Suprapubic skin (tissue), 4 donors: ENCODE measurements at regions not wholly inside any gene's neighbourhood (a gene's known extent, or its start where the extent isn't known, plus 50 kb on each side); places are given as distances from the start of the nearest gene placed in this dataset.

ENCODE experiments used
- DNase-seq, 2 donors: peaks; one replicate each; pipeline ENCODE4 v3.0.0-alpha.2; 2019; ENCODE audit warnings: low spot score in 2 of 2
- H3K27ac ChIP-seq: fragments of 200-600 bp; sonication (generic); one replicate; pipeline ENCODE4 v1.5.1; 2019
- H3K27me3 ChIP-seq: fragments of 200-600 bp; sonication (generic); one replicate; pipeline ENCODE4 v1.5.1; 2019
- H3K36me3 ChIP-seq: fragments of 200-600 bp; sonication (generic); one replicate; pipeline ENCODE4 v1.5.1; 2019
- H3K4me1 ChIP-seq: fragments of 200-600 bp; sonication (generic); one replicate; pipeline ENCODE4 v1.5.1; 2019
- H3K4me3 ChIP-seq: fragments of 200-600 bp; sonication (generic); one replicate; pipeline ENCODE4 v1.5.1; 2019; ENCODE audit warnings: mild to moderate bottlenecking
- H3K9me3 ChIP-seq: fragments of 200-600 bp; sonication (generic); one replicate; pipeline ENCODE4 v1.5.1; 2019
- EP300 ChIP-seq: sonication (generic); formaldehyde crosslinking; IDR thresholded peaks from one replicate; pipeline ENCODE4 v1.6.1; 2017; ENCODE audit warnings: antibody characterized with exemption
- POLR2A ChIP-seq, 2 donors: fragments of 450-650 bp; IDR thresholded peaks; one replicate each; pipeline ENCODE4 v1.6.1; 2017; ENCODE audit warnings: antibody characterized with exemption in 2 of 2, mild to moderate bottlenecking in 2 of 2, moderate library complexity in 2 of 2
- POLR2AphosphoS5 ChIP-seq, 3 donors: sonication (generic); formaldehyde crosslinking; IDR thresholded peaks; one replicate each; pipeline ENCODE4 v1.6.1; 2017; ENCODE audit warnings: antibody characterized with exemption in 3 of 3
- WGBS: methylation state at CpG from one replicate; pipeline ENCODE4 v1.1.5; 2018; 5-methylcytosine and 5-hydroxymethylcytosine counted together
- TF ChIP-seq, protein P1 (sequence below), 2 donors: fragments of 200-600 bp in 1 of 2; fragments of 450-650 bp in 1 of 2; sonication (generic) in 1 of 2; IDR thresholded peaks; one replicate each; pipeline ENCODE4 v1.5.1; 2016 to 2019; ENCODE audit warnings: antibody characterized with exemption in 2 of 2, mild to moderate bottlenecking in 1 of 2, moderate library complexity in 1 of 2

DNA sequence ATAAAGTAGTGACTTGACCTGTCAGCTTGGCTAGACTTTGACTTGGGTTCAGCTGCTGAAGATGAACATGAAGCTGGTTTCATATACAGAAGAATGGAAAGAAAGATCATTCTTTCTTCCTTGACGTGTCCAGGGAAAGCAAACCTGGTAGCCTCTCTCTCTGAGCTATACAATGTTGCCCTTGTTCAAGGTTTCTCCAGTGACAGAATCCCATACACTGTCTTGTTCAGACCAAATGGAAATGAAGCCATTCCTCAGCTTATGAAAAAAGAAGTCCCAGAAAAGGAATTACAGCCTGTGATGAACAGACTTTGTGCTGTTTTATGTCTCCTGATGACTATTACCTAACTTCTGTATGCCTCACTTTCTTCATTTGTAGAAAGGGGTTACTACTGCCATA, 349.8 kb upstream of the KLF4 start:
- TF ChIP-seq POLR2A (IDR thresholded peaks at IDR 0.05) (no peak), POLR2AphosphoS5 (IDR thresholded peaks at IDR 0.05) (no peak), EP300 (no peak)
- TF ChIP-seq, protein P1, sequence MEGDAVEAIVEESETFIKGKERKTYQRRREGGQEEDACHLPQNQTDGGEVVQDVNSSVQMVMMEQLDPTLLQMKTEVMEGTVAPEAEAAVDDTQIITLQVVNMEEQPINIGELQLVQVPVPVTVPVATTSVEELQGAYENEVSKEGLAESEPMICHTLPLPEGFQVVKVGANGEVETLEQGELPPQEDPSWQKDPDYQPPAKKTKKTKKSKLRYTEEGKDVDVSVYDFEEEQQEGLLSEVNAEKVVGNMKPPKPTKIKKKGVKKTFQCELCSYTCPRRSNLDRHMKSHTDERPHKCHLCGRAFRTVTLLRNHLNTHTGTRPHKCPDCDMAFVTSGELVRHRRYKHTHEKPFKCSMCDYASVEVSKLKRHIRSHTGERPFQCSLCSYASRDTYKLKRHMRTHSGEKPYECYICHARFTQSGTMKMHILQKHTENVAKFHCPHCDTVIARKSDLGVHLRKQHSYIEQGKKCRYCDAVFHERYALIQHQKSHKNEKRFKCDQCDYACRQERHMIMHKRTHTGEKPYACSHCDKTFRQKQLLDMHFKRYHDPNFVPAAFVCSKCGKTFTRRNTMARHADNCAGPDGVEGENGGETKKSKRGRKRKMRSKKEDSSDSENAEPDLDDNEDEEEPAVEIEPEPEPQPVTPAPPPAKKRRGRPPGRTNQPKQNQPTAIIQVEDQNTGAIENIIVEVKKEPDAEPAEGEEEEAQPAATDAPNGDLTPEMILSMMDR (IDR thresholded peaks at IDR 0.05), result no peak
- H3K9me3 ChIP-seq, result no peaks in the 10 kb centered on the region
- no peaks in the 10 kb centered on the region for H3K27me3 ChIP-seq
- DNase-seq, result no peak
- H3K4me1 ChIP-seq, result no peaks in the 10 kb centered on the region
- 80% methylated on average over 1 of the region's 1 CpG for WGBS
- no peak overlapping the region for H3K27ac ChIP-seq
- no peak overlapping the region for H3K4me3 ChIP-seq
- H3K36me3 ChIP-seq, result no peaks in the 10 kb centered on the region

DNA sequence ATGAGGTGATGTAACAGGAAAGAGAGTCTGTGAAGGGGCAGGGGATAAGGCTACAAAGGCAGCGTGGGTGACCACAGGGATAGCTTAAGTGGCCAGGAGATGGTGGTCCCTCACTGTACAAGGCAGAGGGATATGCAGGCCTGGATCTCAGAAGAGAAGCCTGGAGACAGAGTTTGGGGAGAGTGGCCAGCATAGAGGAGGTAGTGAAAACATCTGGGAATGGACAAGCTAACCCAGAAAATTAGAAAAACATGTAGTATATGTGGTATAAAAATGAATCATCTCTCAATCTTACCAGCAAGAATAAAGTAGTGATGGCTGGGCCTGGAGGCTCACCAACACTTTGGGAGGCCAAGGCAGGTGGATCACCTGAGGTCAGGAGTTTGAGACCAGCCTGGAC, 349.2 kb upstream of the KLF4 start:
- WGBS, result 86% methylated on average over 1 of the region's 1 CpG
- TF ChIP-seq POLR2AphosphoS5 (IDR thresholded peaks at IDR 0.05) (no peak), EP300 (no peak), POLR2A (IDR thresholded peaks at IDR 0.05) (no peak)
- TF ChIP-seq, protein P1 (IDR thresholded peaks at IDR 0.05), result no peak

DNA sequence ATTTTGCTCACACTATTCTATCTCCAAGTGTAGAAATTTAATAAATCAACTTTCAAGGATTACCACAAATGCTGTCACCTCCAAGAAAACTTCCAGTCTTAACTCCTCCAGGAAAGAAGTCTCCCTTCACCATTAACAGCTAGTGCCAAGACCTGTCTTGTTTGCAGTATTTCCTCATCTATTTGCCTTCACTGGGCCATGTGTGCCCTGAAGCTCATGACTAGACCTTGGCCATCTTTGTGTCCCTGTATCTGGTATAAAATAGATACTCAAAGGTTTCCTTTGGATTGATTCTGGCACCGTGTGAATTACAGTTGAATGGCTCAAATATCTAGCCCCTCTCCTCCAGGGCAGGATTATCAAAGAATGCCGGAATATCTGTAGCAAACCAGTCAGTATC, 346.7 kb upstream of the KLF4 start:
- no peaks in the 10 kb centered on the region for H3K36me3 ChIP-seq
- no peak overlapping the region for H3K27ac ChIP-seq
- no peak for DNase-seq
- no peak overlapping the region for H3K4me3 ChIP-seq
- no peaks in the 10 kb centered on the region for H3K9me3 ChIP-seq
- no peaks in the 10 kb centered on the region for H3K4me1 ChIP-seq
- no peak for TF ChIP-seq POLR2A (IDR thresholded peaks at IDR 0.05)
- TF ChIP-seq EP300, result no peak
- TF ChIP-seq, protein P1 (IDR thresholded peaks at IDR 0.05), result no peak
- TF ChIP-seq POLR2AphosphoS5 (IDR thresholded peaks at IDR 0.05), result no peak
- WGBS, result 93% methylated on average over 2 of the region's 2 CpGs
- no peaks in the 10 kb centered on the region for H3K27me3 ChIP-seq

More for the DNA sequence above, 349.2 kb upstream of the KLF4 start:
- no peaks in the 10 kb centered on the region for H3K27me3 ChIP-seq
- no peak overlapping the region for H3K4me3 ChIP-seq
- H3K36me3 ChIP-seq, result no peaks in the 10 kb centered on the region
- H3K4me1 ChIP-seq, result no peaks in the 10 kb centered on the region
- no peaks in the 10 kb centered on the region for H3K9me3 ChIP-seq
- no peak for DNase-seq
- no peak overlapping the region for H3K27ac ChIP-seq

DNA sequence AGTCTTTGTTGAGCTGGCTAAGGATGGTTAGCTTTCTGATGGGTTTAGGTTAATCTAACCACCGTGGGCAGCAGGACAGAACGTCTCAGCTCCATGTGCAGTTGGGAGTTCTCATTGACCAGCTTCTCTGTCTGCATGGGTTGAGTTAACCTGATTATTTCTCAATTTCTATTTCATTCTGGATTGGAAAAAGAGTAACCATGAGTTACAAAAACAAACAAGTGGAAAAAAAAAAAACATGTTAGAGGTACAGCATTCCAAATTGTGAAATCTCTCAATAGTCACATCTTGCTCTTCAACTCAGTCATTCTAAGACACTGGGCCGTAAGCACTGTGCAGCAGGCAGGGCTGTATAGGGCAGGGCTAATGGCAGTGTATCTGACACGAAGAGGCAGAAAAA, 343.7 kb upstream of the KLF4 start:
- Histone ChIP-seq H3K27ac (peak overlapping the region; percentile 36), H3K4me1 (no peaks in the 10 kb centered on the region), H3K9me3 (no peaks in the 10 kb centered on the region), H3K27me3 (no peaks in the 10 kb centered on the region), H3K4me3 (no peak overlapping the region), H3K36me3 (no peaks in the 10 kb centered on the region)
- no peak for DNase-seq
- WGBS, result 60% methylated on average over 4 of the region's 4 CpGs
- TF ChIP-seq EP300 (no peak), POLR2AphosphoS5 (IDR thresholded peaks at IDR 0.05) (peak in 1 of 3 donors; percentile 14)

DNA sequence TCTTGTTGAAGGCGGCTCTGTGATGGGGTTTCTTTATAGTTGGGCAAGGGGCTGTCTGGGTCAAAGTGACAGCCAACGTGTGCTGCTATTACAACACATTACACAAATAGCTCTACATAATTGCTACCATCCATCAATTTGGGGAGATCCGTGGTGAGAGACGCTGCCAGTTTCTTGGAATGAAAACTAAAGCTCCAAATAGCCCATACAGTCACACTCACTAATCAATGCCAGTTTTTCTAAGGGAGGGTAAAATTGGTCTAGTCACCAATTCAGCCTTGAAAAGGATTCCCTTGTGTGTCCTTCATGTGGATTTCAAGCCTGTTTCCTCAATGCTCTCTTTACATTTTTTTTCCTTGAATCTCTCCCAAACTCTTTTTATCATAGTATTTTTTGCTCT, 343.3 kb upstream of the KLF4 start:
- no peak for DNase-seq
- H3K27ac ChIP-seq, result peak overlapping the region; percentile 36
- H3K4me1 ChIP-seq, result no peaks in the 10 kb centered on the region
- TF ChIP-seq, protein P1 (IDR thresholded peaks at IDR 0.05), result no peak
- peak in 1 of 3 donors; percentile 46 for TF ChIP-seq POLR2AphosphoS5 (IDR thresholded peaks at IDR 0.05)
- no peak for TF ChIP-seq EP300
- H3K36me3 ChIP-seq, result no peaks in the 10 kb centered on the region
- no peak overlapping the region for H3K4me3 ChIP-seq
- H3K9me3 ChIP-seq, result no peaks in the 10 kb centered on the region
- 54% methylated on average over 4 of the region's 4 CpGs for WGBS
- H3K27me3 ChIP-seq, result no peaks in the 10 kb centered on the region

DNA sequence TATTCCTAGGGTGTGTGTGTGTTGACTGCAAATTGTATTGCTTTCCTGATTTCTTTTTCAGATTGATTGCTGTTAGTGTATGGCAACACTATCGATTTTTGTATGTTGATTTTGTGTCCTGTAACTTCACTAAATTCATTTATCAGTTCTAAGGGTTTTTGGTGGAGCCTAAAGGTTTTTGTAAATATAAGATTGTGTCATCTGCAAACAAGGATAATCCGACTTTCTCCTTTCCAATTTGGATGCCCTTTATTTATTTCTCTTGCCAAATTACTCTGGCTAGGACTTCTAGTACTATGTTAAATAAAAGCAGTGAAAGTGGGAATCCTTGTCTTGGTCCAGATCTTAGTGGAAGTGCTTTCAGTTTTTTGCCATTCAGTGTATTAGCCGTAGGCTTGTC, 340.9 kb upstream of the KLF4 start:
- Histone ChIP-seq H3K36me3 (no peaks in the 10 kb centered on the region), H3K9me3 (no peaks in the 10 kb centered on the region), H3K27ac (no peak overlapping the region), H3K4me1 (no peaks in the 10 kb centered on the region), H3K4me3 (no peak overlapping the region), H3K27me3 (no peaks in the 10 kb centered on the region)
- no peak for DNase-seq
- 60% methylated on average over 3 of the region's 3 CpGs for WGBS
- no peak for TF ChIP-seq POLR2AphosphoS5 (IDR thresholded peaks at IDR 0.05)
